GM19035 (cell line): ENCODE measurements at regions not wholly inside any gene's neighbourhood (a gene's known extent, or its start where the extent isn't known, plus 50 kb on each side); places are given as distances from the start of the nearest gene placed in this dataset.

Experiments
- ATAC-seq: cut with Tn5 transposase; IDR thresholded peaks from one replicate; pipeline ENCODE4 v1.9.1; 2021; ENCODE audit not compliant: unreplicated experiment

DNA sequence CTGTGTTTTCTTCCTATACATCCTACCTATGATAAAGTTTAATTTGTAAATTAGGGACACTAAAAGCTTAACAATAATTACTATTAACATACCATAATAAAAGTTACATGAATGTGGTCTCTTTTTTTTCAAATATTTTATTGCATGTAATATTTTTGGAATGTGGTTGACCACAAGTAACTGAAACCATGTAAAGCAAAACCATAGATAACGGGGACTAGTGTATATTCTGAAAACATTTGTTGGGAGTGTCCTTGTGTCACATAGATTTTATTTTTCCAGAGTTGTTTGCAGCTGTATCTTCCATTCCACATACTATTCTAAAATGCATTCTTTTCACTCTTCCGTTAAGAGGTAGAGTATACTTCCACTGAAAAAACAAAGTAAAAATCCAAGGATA is 200.4 kb downstream of the KIF18A start:
- no peak for ATAC-seq

DNA sequence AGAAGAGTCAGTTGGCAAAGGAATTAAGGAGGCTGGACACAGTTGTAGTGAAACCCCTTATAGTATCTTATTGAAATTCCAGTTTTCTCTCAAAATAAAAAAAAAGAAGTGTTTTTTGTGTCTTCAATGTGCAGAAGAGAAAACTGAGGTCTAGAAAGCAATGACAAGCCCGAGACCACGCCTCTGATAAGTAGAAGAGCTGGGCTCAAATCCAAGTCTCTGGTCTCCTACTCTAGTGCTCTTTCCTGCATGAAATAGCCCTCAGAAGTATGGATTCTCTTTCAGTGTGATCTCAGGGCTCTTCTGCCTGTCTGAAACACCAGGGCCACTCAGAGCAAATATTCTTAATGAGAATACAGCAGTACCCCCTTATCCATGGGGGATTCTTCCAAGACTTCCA is 200.9 kb downstream of the KIF18A start:
- no peak for ATAC-seq

- ATAC-seq = no peak
These were observed 203.4 kb downstream of the KIF18A start for GRCh38 chr11:27904358-27905055.

- no peak for ATAC-seq
These were observed 202.8 kb upstream of the BDNF start for GRCh38 chr11:27902981-27903624.

DNA sequence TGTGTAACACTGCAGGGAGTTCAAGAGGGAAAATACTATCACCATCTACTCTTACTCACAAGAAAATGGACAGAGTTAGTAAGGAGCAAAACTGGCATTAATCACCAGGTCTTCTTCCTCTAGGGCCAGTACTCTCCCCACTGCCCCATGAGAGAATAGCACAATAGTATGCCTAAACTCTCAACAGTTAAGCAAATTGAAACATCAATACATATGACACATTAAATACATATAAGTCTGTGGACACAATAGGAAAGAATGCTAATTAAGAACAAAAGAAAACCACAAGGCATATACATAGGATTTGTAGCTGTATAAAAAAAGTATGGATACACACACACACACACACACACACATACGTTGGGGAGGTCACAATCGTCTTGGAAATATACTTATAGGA is 197.9 kb upstream of the BDNF start:
- no peak for ATAC-seq

DNA sequence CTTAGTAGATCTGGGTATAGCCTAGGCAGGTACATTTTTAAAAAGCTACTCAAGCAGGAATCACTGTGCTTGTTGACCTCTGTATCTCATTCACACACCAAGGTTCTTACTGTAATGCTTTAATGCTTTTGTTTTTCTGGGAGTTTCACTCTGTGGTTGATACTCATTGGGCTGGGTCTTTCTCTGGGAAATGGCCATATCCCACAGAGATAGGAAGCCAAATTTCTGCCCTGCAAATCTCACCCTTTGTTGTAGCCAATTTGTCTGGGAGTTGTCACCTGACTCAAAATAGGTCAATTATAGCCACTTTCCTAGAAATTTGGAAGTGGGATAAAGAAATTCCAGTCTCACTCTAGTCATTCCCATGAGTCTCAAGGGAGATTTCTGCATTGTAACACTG is 195.8 kb upstream of the BDNF start:
- ATAC-seq = no peak

DNA sequence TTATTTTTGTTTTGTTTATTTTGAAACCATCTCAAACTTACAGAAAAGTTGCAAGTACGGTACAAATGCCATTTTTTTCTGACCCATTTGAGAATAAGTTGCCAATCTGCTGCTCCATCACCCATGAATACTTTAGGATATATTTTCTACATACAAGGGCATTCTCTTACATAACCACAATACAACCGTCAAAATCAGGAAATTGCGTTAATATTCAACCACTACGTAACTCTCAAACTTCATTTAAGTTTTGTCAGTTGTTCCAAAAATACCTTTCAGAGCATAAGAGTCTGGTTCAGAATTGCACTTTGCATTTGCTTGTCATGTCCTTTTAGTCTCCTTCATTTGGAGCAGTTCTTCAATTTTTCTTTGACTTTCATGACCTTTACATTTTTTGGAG is 194.3 kb upstream of the BDNF start:
- no peak for ATAC-seq

GRCh38 chr11:27886857-27887256 is 186.6 kb upstream of the BDNF start:
- no peak for ATAC-seq

DNA sequence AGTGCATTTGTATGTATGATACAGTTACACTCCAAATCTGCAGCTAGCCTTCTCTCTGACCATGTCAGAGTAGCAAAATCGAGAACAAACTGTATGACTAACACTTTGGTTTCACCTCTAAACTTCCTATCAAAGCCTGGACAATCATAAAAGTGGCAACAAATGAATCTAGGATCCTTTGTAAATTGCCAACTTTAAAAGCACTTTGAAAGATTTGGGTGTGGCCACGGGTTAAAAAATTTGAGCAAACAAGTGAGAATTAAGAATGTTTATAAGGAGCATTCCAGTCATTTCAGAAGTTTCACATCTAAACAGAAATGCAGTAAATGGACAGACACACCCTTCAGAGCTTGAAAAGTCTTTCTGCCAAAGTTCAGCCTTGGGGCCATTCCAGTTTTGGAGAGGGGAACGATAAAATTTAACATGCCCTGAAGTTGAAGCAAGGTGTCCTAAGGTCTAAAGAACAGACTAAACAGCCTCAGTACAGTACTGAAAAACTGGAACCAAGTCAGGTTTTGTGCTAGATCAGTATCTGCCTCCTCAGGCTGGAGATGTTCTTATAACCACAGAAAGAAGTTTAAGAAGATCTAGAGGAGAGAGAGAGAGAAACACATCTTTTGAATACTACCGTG is 181.9 kb upstream of the BDNF start:
- ATAC-seq = peak; percentile 70

GRCh38 chr11:27875831-27876775 is 175.8 kb upstream of the BDNF start:
- ATAC-seq = no peak

DNA sequence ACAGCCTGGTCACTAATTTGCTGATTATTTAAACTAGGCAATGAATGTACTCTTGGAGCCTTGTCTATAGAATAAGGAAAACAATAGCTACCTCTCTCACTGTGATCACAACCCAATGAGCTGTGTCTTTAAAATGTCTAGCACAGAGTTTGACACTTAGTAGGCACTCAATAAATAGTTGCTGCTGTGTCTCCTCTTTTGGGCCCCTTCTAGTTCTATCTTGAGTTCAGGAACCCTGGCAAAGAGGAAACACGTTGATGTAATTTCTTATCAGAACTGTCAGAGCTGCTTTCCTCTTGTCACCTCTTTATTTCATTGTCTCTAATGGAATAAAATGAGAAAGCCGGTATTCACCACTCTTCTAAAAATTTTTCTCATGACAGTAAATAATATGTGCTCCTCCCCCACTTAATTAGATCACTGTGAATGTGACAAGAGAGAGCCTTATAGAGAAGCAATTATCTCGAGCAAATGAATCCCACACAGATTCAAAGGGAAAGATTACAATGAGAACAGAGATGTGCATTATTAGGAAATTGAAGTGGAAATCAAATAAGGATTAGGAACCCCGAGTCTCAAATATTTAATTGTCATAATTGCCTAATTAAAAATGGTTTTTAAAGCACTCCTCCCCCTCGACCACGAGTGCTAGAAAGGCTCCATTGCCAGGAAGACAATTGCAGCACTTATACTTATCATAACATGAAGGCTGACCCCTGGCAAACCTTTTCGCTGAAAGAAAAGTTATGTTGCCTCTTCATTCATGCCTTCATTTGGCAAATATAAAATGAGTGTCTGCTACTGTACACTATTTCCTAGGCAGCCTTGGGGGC is 175.0 kb upstream of the BDNF start:
- ATAC-seq = no peak

GRCh38 chr11:27873664-27874063 is 173.4 kb upstream of the BDNF start:
- no peak for ATAC-seq

DNA sequence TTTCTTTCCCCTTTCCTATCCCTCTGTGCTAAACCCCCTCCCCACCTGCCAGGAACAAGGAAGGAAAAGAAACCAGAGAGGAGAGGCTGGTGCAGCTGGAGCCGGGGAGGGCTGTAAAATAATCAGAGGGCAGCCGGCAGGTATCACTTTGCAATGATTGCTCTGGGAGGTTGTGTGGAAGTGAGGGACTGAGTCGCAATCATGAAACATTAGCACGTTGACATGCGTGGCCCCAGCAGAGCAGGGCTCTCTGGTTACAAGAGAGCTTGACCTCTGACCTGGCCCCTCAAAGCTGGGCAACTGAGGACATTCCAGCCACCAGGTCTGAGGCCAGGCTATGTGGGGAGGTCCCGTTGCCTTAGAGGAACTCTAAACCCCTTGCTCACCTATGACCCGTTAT is 170.8 kb upstream of the BDNF start:
- no peak for ATAC-seq

DNA sequence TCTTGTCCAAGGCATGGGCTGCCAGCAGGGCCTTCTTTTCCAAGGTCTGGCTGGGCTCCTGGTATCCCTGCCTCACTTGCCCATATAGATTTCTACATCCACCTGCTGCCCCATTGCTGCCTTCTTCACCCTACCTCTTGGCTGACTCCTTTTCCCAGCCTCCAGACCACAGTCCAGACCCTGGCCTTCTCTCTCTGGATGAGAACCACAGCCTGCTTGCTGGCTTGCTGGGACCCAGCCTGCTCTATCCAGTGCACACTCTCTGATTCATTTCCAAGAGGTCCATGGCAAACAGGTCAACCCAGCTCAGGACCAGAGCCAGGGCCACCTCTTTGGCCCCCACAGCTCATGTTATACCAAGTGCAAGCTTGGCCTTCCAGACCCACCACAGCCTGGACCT is 169.4 kb upstream of the BDNF start:
- ATAC-seq = no peak

GRCh38 chr11:27868709-27869108 is 168.5 kb upstream of the BDNF start:
- no peak for ATAC-seq

- ATAC-seq = no peak
These were observed 168.0 kb upstream of the BDNF start for GRCh38 chr11:27868226-27868625.

DNA sequence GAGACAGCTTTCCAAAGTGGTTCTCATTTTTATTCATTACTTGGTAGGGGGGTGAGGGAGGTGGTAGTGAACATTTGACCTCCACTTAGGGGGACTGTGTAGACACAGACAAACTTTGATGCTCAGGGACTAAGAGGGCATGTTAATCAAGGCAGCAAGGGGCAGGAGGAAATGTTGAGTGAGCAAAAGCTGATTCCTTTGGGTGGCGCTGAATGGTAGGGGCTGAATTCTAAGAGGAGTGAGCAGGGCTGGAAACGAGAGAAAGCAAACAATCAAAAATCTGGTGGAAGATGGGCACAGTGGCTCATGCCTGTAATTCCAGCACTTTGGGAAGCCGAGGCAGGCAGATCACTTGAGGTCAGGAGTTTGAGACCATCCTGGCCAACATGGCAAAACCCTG is 164.8 kb upstream of the BDNF start:
- no peak for ATAC-seq

- ATAC-seq = no peak
These were observed 164.4 kb upstream of the BDNF start for GRCh38 chr11:27864611-27865010.

GRCh38 chr11:27864091-27864491 is 163.8 kb upstream of the BDNF start:
- ATAC-seq = no peak

GRCh38 chr11:27863637-27864036 is 163.4 kb upstream of the BDNF start:
- ATAC-seq = no peak
